ENCODE measurements at regions not wholly inside any gene's neighbourhood (a gene's known extent, or its start where the extent isn't known, plus 50 kb on each side); places are given as distances from the start of the nearest gene placed in this dataset.
A peak's percentile ranks its signal among the peaks of the same experiment; 100 is the strongest.

- Histone ChIP-seq H3K27me3 (no peaks in the 10 kb centered on the region), H3K27ac (no peak overlapping the region), H3K4me1 (peaks cover 31% of the 10 kb centered on the region), H3K9me3 (no peaks in the 10 kb centered on the region), H3K4me3 (no peak overlapping the region), H3K36me3 (no peaks in the 10 kb centered on the region)
- DNase-seq (ENCODE audit: extremely low spot score in 2 of 2): peak in 1 of 2 donors; percentile 40
- intact Hi-C loops (cut with DNase I): no loop called here
- TF ChIP-seq POLR2AphosphoS5 (IDR thresholded peaks at IDR 0.05; ENCODE audit: insufficient read depth in 1 of 2, low read depth in 1 of 2): no peak
- no peak for TF ChIP-seq CTCF (IDR thresholded peaks at IDR 0.05)
- no peak for TF ChIP-seq POLR2A (IDR thresholded peaks at IDR 0.05)
Measured at GRCh38 chr15:99477791-99478471, 87.9 kb upstream of the MEF2A start.

- Histone ChIP-seq H3K36me3 (no peaks in the 10 kb centered on the region), H3K4me3 (no peak overlapping the region), H3K27ac (no peak overlapping the region), H3K27me3 (no peaks in the 10 kb centered on the region), H3K9me3 (no peaks in the 10 kb centered on the region), H3K4me1 (peaks cover 31% of the 10 kb centered on the region)
- intact Hi-C loops (cut with DNase I): no loop called here
- TF ChIP-seq POLR2A (IDR thresholded peaks at IDR 0.05): no peak
- TF ChIP-seq CTCF (IDR thresholded peaks at IDR 0.05): no peak
- TF ChIP-seq POLR2AphosphoS5 (IDR thresholded peaks at IDR 0.05; ENCODE audit: insufficient read depth in 1 of 2, low read depth in 1 of 2): no peak
- DNase-seq (ENCODE audit: extremely low spot score in 2 of 2): no peak
Measured at GRCh38 chr15:99478977-99479376, 86.8 kb upstream of the MEF2A start.

GRCh38 chr15:99480016-99480810 lies 85.6 kb upstream of the MEF2A start:
- no peak overlapping the region for H3K27ac ChIP-seq
- no peak overlapping the region for H3K4me3 ChIP-seq
- peaks cover 26% of the 10 kb centered on the region for H3K4me1 ChIP-seq
- peak in 1 of 2 donors; percentile 64 for DNase-seq (ENCODE audit: extremely low spot score in 2 of 2)
- intact Hi-C loops (cut with DNase I): no loop called here
- H3K27me3 ChIP-seq: no peaks in the 10 kb centered on the region
- no peaks in the 10 kb centered on the region for H3K9me3 ChIP-seq
- TF ChIP-seq CTCF (IDR thresholded peaks at IDR 0.05) (no peak), POLR2AphosphoS5 (IDR thresholded peaks at IDR 0.05; ENCODE audit: insufficient read depth in 1 of 2, low read depth in 1 of 2) (no peak), POLR2A (IDR thresholded peaks at IDR 0.05) (no peak)
- no peaks in the 10 kb centered on the region for H3K36me3 ChIP-seq

- peak in 1 of 2 donors; percentile 34 for DNase-seq (ENCODE audit: extremely low spot score in 2 of 2)
Measured at GRCh38 chr15:99481113-99481950, 84.5 kb upstream of the MEF2A start.

More at GRCh38 chr15:99481113-99481950, 84.5 kb upstream of the MEF2A start:
- Histone ChIP-seq H3K36me3 (no peaks in the 10 kb centered on the region), H3K4me1 (peaks cover 22% of the 10 kb centered on the region), H3K27me3 (no peaks in the 10 kb centered on the region), H3K9me3 (no peaks in the 10 kb centered on the region), H3K27ac (no peak overlapping the region), H3K4me3 (no peak overlapping the region)
- no peak for TF ChIP-seq CTCF (IDR thresholded peaks at IDR 0.05)
- no peak for TF ChIP-seq POLR2AphosphoS5 (IDR thresholded peaks at IDR 0.05; ENCODE audit: insufficient read depth in 1 of 2, low read depth in 1 of 2)
- TF ChIP-seq POLR2A (IDR thresholded peaks at IDR 0.05): no peak
- intact Hi-C loops (cut with DNase I): no loop called here
